Activated CD4-positive, alpha-beta memory T cell treated with anti-CD3 and anti-CD28 coated beads for 36 hours (primary cell): ENCODE measurements at regions not wholly inside any gene's neighbourhood (a gene's known extent, or its start where the extent isn't known, plus 50 kb on each side); places are given as distances from the start of the nearest gene placed in this dataset.

ENCODE experiments used
- CTCF ChIA-PET: fragments of 350-600 bp; sonication (Branson Sonifier 250); formaldehyde crosslinking; loops from one replicate; lab custom pipeline; 2021; ENCODE audit warnings: antibody characterized with exemption, inconsistent platforms; lab: Charles Lee
- POLR2A ChIA-PET: fragments of 350-600 bp; sonication (Branson Sonifier 250); formaldehyde crosslinking; loops from one replicate; lab custom pipeline; 2021; ENCODE audit warnings: antibody characterized with exemption; lab: Charles Lee
- DNase-seq: peaks from one replicate; pipeline ENCODE4 v3.0.0-alpha.2; 2020
- H3K27ac Mint-ChIP-seq: one replicate; pipeline ENCODE4 v1.8.0; 2021; ENCODE audit warnings: mixed read lengths
- H3K27me3 Mint-ChIP-seq: one replicate; pipeline ENCODE4 v1.8.0; 2021; ENCODE audit warnings: mixed read lengths
- H3K36me3 Mint-ChIP-seq: one replicate; pipeline ENCODE4 v1.8.0; 2021; ENCODE audit warnings: mixed read lengths
- H3K4me1 Mint-ChIP-seq: one replicate; pipeline ENCODE4 v1.8.0; 2021; ENCODE audit warnings: low read depth, mixed read lengths
- H3K4me3 Mint-ChIP-seq: one replicate; pipeline ENCODE4 v1.8.0; 2021; ENCODE audit warnings: mild to moderate bottlenecking, mixed read lengths
- H3K9me3 Mint-ChIP-seq: one replicate; pipeline ENCODE4 v1.8.0; 2021; ENCODE audit warnings: mixed read lengths
- intact Hi-C: fragments of 100-400 bp; cut with micrococcal nuclease; formaldehyde crosslinking; loops from one replicate; pipeline ENCODE4 v1.15.1; 2023

- Mint-ChIP-seq H3K27me3 (peaks cover 7% of the 10 kb centered on the region), H3K27ac (no peak overlapping the region), H3K36me3 (no peaks in the 10 kb centered on the region), H3K4me3 (no peak overlapping the region), H3K4me1 (no peaks in the 10 kb centered on the region), H3K9me3 (no peaks in the 10 kb centered on the region)
- CTCF ChIA-PET: no interaction called here
- DNase-seq: no peak
- POLR2A ChIA-PET: no interaction called here
- intact Hi-C loops: no loop called here
Measured at GRCh38 chr18:47547539-47548202, 296.2 kb upstream of the SKOR2 start.

DNA sequence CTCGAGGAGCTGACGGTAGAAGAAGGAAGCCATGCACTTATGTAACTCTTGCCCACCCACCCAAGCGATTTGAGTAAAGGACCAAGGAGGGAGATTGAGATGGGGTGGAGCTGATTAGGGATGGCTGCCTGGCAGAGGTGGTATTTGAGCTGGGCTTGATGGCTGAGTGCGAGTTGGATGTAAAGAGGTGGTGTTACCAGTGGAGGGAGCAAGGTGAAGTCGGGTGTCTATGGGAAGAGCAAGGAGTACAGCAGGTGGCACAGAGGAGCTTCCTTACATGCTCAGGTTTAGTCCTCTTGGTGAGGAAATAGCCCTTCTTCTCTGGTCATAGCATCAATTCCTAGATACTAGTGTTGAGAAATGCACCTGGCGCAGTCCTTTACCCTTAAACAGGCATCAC, 294.2 kb upstream of the SKOR2 start:
- intact Hi-C loops: no loop called here
- no peaks in the 10 kb centered on the region for H3K36me3 Mint-ChIP-seq

DNA sequence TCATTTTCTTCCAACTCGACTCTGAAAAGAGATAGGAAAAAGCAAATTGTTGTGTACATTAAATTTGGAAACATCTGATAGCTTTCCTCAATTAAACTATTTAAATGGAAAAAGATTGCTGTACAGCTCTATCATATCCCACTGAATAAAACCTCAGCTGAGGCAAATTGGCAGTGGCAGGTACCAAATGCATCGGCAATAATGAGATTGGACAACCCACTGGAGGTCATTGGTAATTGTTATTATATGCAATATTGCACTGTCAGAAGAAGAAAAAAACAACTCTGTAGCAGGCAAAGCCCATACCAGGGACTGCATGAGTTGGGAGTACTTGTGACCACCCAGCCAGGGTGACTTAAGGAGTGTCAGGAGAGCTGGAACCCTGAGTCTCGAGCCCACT, 291.6 kb upstream of the SKOR2 start:
- POLR2A ChIA-PET: no interaction called here
- no peaks in the 10 kb centered on the region for H3K4me1 Mint-ChIP-seq
- H3K27ac Mint-ChIP-seq: no peak overlapping the region
- H3K36me3 Mint-ChIP-seq: no peaks in the 10 kb centered on the region
- CTCF ChIA-PET: interaction anchor here (0.6 kb wide), 1 partner anchor 25 kb away, joined by 3 read pairs; no protein-coding TSS in a partner anchor
- H3K9me3 Mint-ChIP-seq: no peaks in the 10 kb centered on the region
- DNase-seq: no peak
- intact Hi-C loops: no loop called here
- H3K27me3 Mint-ChIP-seq: peaks cover 9% of the 10 kb centered on the region
- H3K4me3 Mint-ChIP-seq: no peak overlapping the region

More for the DNA sequence above, 294.2 kb upstream of the SKOR2 start:
- Mint-ChIP-seq H3K27me3 (peaks cover 10% of the 10 kb centered on the region), H3K27ac (no peak overlapping the region), H3K4me1 (no peaks in the 10 kb centered on the region), H3K4me3 (no peak overlapping the region), H3K9me3 (no peaks in the 10 kb centered on the region)
- ChIA-PET POLR2A (no interaction called here), CTCF (no interaction called here)
- DNase-seq: no peak

- ChIA-PET POLR2A (no interaction called here), CTCF (interaction anchor here (0.6 kb wide), 1 partner anchor 24 kb away, joined by 3 read pairs; no protein-coding TSS in a partner anchor)
- no peaks in the 10 kb centered on the region for H3K9me3 Mint-ChIP-seq
- H3K4me3 Mint-ChIP-seq: no peak overlapping the region
- H3K4me1 Mint-ChIP-seq: no peaks in the 10 kb centered on the region
- intact Hi-C loops: no loop called here
- H3K36me3 Mint-ChIP-seq: no peaks in the 10 kb centered on the region
- peaks cover 9% of the 10 kb centered on the region for H3K27me3 Mint-ChIP-seq
- H3K27ac Mint-ChIP-seq: no peak overlapping the region
- no peak for DNase-seq
Measured at GRCh38 chr18:47542551-47542950, 291.1 kb upstream of the SKOR2 start.

DNA sequence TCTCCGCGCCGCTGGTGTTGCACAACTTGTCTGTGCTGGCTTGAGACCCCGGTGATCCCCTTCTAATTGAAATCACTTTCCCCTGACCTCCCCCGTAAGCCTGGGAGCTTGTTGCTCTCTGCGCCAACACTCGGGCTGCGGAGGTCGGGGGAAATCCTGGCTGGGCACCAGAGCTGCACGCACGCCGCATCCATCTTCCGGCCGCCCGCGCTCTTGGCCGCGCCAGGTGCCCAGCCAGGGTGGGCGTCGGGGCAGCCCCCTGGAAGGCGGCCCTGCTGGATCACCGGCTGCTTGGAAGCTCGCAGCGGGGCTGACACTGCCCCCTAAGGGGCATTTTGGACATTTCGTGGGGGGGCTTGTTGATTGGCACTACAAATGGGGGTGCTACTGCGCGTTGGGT, 280.3 kb upstream of the SKOR2 start:
- POLR2A ChIA-PET: no interaction called here
- no peaks in the 10 kb centered on the region for H3K4me1 Mint-ChIP-seq
- no peak overlapping the region for H3K4me3 Mint-ChIP-seq
- H3K27me3 Mint-ChIP-seq: peaks cover 19% of the 10 kb centered on the region
- DNase-seq: no peak
- H3K27ac Mint-ChIP-seq: no peak overlapping the region
- no peaks in the 10 kb centered on the region for H3K9me3 Mint-ChIP-seq
- no peaks in the 10 kb centered on the region for H3K36me3 Mint-ChIP-seq
- CTCF ChIA-PET: no interaction called here
- intact Hi-C loops: no loop called here

DNA sequence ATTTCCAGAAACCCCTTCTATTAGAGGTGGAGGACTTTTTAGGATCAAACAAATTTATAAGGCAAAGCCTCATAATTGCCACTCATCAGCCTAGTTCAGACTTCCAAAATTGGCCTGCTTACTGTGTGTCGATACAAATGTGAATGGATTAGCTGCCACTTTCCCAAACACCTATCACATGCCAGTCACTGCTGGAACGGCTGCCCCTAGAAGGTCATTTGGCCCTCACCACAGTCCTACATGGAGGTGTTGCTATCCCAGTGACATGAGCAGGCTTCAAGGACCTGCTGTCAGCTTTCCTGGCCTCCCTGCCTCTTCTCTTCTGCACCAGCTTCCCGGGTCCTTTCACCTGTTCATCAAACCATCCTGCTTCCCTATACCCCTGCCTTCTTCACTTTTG, 279.2 kb upstream of the SKOR2 start:
- Mint-ChIP-seq H3K27me3 (peaks cover 19% of the 10 kb centered on the region), H3K27ac (no peak overlapping the region), H3K9me3 (no peaks in the 10 kb centered on the region), H3K36me3 (no peaks in the 10 kb centered on the region), H3K4me3 (no peak overlapping the region), H3K4me1 (no peaks in the 10 kb centered on the region)
- intact Hi-C loops: no loop called here
- no peak for DNase-seq
- ChIA-PET POLR2A (no interaction called here), CTCF (no interaction called here)

DNA sequence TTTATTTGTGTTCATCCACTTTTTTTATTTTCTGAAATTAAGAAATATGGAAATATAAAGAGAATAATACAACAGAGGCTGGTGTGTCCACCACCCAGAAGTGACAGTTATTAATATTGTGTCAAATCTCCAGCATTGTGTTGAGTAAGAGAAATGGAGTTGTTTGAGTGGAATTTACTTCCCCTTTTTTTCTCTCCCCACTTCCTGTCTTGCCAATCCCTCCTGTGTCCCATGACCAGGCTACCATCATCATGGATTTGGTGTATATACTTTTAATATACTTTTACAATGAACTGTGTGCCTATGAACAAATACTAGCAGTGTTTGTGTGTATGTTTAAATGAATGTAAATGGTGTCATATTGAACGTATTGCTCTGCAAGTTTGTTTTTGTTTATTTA, 276.9 kb upstream of the SKOR2 start:
- ChIA-PET CTCF (no interaction called here), POLR2A (no interaction called here)
- no peaks in the 10 kb centered on the region for H3K4me1 Mint-ChIP-seq
- H3K27me3 Mint-ChIP-seq: peaks cover 20% of the 10 kb centered on the region
- H3K36me3 Mint-ChIP-seq: no peaks in the 10 kb centered on the region
- no peak overlapping the region for H3K4me3 Mint-ChIP-seq
- H3K27ac Mint-ChIP-seq: no peak overlapping the region
- no peak for DNase-seq
- H3K9me3 Mint-ChIP-seq: no peaks in the 10 kb centered on the region
- intact Hi-C loops: no loop called here

- CTCF ChIA-PET: no interaction called here
- intact Hi-C loops: no loop called here
Measured at GRCh38 chr18:47526147-47526546, 274.7 kb upstream of the SKOR2 start.

GRCh38 chr18:47522359-47522758, 270.9 kb upstream of the SKOR2 start:
- H3K4me1 Mint-ChIP-seq: no peaks in the 10 kb centered on the region
- DNase-seq: no peak
- peaks cover 4% of the 10 kb centered on the region for H3K27me3 Mint-ChIP-seq
- no peak overlapping the region for H3K4me3 Mint-ChIP-seq
- ChIA-PET CTCF (no interaction called here), POLR2A (no interaction called here)
- H3K36me3 Mint-ChIP-seq: no peaks in the 10 kb centered on the region
- intact Hi-C loops: no loop called here
- H3K9me3 Mint-ChIP-seq: no peaks in the 10 kb centered on the region
- H3K27ac Mint-ChIP-seq: no peak overlapping the region

More at GRCh38 chr18:47526147-47526546, 274.7 kb upstream of the SKOR2 start:
- Mint-ChIP-seq H3K4me3 (no peak overlapping the region), H3K4me1 (no peaks in the 10 kb centered on the region), H3K9me3 (no peaks in the 10 kb centered on the region), H3K36me3 (no peaks in the 10 kb centered on the region), H3K27me3 (peaks cover 11% of the 10 kb centered on the region), H3K27ac (no peak overlapping the region)
- DNase-seq: no peak
- POLR2A ChIA-PET: no interaction called here

GRCh38 chr18:47520263-47520662, 268.8 kb upstream of the SKOR2 start:
- Mint-ChIP-seq H3K4me1 (no peaks in the 10 kb centered on the region), H3K9me3 (no peaks in the 10 kb centered on the region), H3K27me3 (no peaks in the 10 kb centered on the region), H3K4me3 (no peak overlapping the region), H3K27ac (no peak overlapping the region), H3K36me3 (no peaks in the 10 kb centered on the region)
- CTCF ChIA-PET: no interaction called here
- POLR2A ChIA-PET: no interaction called here
- intact Hi-C loops: no loop called here
- DNase-seq: no peak

DNA sequence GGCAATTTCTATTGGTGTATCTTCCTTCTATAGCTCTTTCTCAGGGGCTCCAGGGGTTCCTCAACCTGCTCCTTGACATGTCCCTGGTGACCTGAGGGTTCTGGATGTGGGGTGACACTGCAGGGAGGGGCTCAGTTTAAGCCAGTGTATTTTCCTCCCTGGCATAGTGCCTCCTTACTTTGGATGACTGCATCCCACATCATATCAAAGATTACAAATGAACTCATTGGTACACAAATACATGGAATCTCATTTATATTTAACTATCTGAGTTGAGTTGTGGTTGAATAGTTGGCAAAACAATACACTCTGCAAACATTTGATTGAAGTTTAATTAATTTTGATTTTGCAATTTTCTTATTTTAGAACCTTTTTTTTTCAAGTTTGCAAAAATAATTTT, 268.2 kb upstream of the SKOR2 start:
- Mint-ChIP-seq H3K36me3 (no peaks in the 10 kb centered on the region), H3K27me3 (no peaks in the 10 kb centered on the region), H3K27ac (no peak overlapping the region), H3K9me3 (no peaks in the 10 kb centered on the region), H3K4me1 (no peaks in the 10 kb centered on the region), H3K4me3 (no peak overlapping the region)
- ChIA-PET POLR2A (no interaction called here), CTCF (no interaction called here)
- intact Hi-C loops: no loop called here
- DNase-seq: no peak

DNA sequence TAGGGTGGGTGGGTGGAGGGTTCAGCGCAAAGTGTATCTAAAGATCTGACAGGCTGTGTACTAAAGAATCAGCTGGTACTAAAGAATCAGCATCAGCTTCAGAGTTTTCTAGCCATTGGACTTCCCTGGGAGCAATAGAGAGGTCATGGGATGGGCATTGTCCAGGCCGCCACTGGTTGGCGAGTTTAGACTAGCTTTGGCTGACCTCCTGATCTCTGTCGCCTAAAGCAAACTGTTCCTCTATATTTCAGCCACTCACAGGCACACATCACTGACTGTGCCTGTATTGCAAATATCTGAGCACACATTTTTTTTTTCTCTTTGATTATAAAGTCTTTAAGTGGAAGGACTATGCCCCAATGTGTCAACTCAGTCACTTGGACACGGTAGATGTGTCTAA, 267.8 kb upstream of the SKOR2 start:
- Mint-ChIP-seq H3K27ac (no peak overlapping the region), H3K4me3 (no peak overlapping the region), H3K4me1 (no peaks in the 10 kb centered on the region), H3K9me3 (no peaks in the 10 kb centered on the region), H3K27me3 (no peaks in the 10 kb centered on the region), H3K36me3 (no peaks in the 10 kb centered on the region)
- ChIA-PET POLR2A (no interaction called here), CTCF (no interaction called here)
- intact Hi-C loops: no loop called here
- no peak for DNase-seq

- ChIA-PET CTCF (no interaction called here), POLR2A (no interaction called here)
- Mint-ChIP-seq H3K27ac (no peak overlapping the region), H3K27me3 (no peaks in the 10 kb centered on the region), H3K36me3 (no peaks in the 10 kb centered on the region), H3K4me3 (no peak overlapping the region), H3K9me3 (no peaks in the 10 kb centered on the region), H3K4me1 (no peaks in the 10 kb centered on the region)
- intact Hi-C loops: no loop called here
- DNase-seq: no peak
Measured at GRCh38 chr18:47513614-47514013, 262.2 kb upstream of the SKOR2 start.
